ENCODE measurements at regions not wholly inside any gene's neighbourhood (a gene's known extent, or its start where the extent isn't known, plus 50 kb on each side); places are given as distances from the start of the nearest gene placed in this dataset.

- TF ChIP-seq CTCF (IDR thresholded peaks at IDR 0.05; ENCODE audit: extremely low read depth, missing control alignments), result no peak
- DNase-seq (ENCODE audit: low spot score), result no peak
These were observed 141.9 kb downstream of the FCRL5 start for GRCh38 chr1:157410457-157410856.

GRCh38 chr1:157409927-157410326 lies 142.4 kb downstream of the FCRL5 start:
- TF ChIP-seq CTCF (IDR thresholded peaks at IDR 0.05; ENCODE audit: extremely low read depth, missing control alignments), result no peak

GRCh38 chr1:157407917-157408525 lies 144.3 kb downstream of the FCRL5 start:
- no peak for TF ChIP-seq CTCF (IDR thresholded peaks at IDR 0.05; ENCODE audit: extremely low read depth, missing control alignments)
- no peak for DNase-seq (ENCODE audit: low spot score)

More at GRCh38 chr1:157409927-157410326, 142.4 kb downstream of the FCRL5 start:
- DNase-seq (ENCODE audit: low spot score), result no peak

DNA sequence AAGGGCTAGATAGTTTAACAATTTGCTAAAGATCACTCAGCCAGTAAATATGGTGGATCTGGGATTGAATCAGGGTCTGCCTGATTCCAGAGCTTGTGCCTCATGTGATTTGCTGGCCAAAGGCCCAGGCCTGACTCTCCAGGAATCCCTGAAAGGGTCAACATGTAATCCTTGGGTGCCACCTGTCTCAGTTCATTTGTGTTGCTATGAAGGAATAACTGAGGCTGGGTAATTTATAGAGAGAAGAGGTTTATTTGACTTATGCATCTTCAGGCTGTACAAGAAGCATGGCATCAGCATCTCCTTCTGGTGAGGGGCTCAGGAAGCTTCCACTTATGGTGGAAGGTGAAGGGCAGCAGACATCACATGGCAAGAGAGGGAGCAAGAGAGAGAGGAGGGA lies 144.9 kb downstream of the FCRL5 start:
- DNase-seq (ENCODE audit: low spot score), result no peak
- TF ChIP-seq CTCF (IDR thresholded peaks at IDR 0.05; ENCODE audit: extremely low read depth, missing control alignments), result no peak

GRCh38 chr1:157405662-157406061 lies 146.7 kb downstream of the FCRL5 start:
- no peak for TF ChIP-seq CTCF (IDR thresholded peaks at IDR 0.05; ENCODE audit: extremely low read depth, missing control alignments)
- DNase-seq (ENCODE audit: low spot score), result no peak

DNA sequence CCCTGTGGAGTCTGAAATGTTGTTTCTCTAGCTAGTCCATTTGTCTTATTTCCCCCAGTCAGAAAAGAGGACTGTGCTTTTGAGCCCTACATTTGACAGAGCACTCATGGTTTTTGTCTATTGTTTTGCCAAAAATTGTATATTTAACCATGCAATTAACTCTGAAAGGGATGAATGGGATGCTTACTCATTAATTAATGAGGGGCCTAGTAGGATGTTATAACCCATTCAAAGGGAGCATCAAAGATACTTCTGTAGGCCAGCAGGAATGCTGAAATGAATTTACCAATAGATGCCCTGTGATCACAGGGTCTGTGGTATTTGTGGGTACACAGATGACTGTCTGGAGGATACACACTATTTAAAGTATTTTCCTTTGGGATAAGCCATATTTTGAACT lies 147.7 kb downstream of the FCRL5 start:
- TF ChIP-seq CTCF (IDR thresholded peaks at IDR 0.05; ENCODE audit: extremely low read depth, missing control alignments), result no peak

DNA sequence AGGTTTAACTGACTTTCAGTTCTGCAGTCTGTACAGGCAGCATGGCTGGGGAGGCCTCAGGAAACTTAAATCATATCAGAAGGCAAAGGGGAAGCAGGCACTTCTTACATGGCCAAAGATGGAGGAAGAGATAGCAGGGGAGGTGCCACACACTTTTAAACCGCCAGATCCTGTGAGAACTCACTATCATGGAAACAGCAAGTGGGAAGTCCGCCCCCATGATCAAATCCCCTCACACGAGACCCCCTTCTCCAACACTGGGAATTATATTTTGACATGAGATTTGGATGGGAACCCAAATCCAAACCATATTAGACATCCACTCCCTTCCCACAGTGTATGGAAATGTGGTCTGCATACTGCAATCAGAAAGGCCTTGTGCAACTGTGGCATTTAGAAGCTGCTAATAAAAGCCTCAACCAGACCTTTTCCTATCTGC lies 148.2 kb downstream of the FCRL5 start:
- no peak for DNase-seq (ENCODE audit: low spot score)
- TF ChIP-seq CTCF (IDR thresholded peaks at IDR 0.05; ENCODE audit: extremely low read depth, missing control alignments), result no peak

More for the DNA sequence above, 147.7 kb downstream of the FCRL5 start:
- no peak for DNase-seq (ENCODE audit: low spot score)

Measured in GM20000 (cell line).